ENCODE measurements at regions not wholly inside any gene's neighbourhood (a gene's known extent, or its start where the extent isn't known, plus 50 kb on each side); places are given as distances from the start of the nearest gene placed in this dataset.

- DNase-seq, result no peak
Observed at GRCh38 chr16:51442141-51442870, 291.2 kb upstream of the SALL1 start.

GRCh38 chr16:51440131-51440889, 289.2 kb upstream of the SALL1 start:
- DNase-seq, result no peak

GRCh38 chr16:51439271-51439670, 288.2 kb upstream of the SALL1 start:
- DNase-seq, result no peak

GRCh38 chr16:51436742-51437141, 285.7 kb upstream of the SALL1 start:
- no peak for DNase-seq

GRCh38 chr16:51434567-51435198, 283.6 kb upstream of the SALL1 start:
- no peak for DNase-seq

- DNase-seq, result no peak
Observed at GRCh38 chr16:51433599-51433998, 282.5 kb upstream of the SALL1 start.

GRCh38 chr16:51431517-51432241, 280.6 kb upstream of the SALL1 start:
- no peak for DNase-seq

- no peak for DNase-seq
Observed at GRCh38 chr16:51430716-51431369, 279.8 kb upstream of the SALL1 start.

GRCh38 chr16:51429041-51429440, 278.0 kb upstream of the SALL1 start:
- no peak for DNase-seq

GRCh38 chr16:51427085-51427484, 276.0 kb upstream of the SALL1 start:
- no peak for DNase-seq

GRCh38 chr16:51426276-51426675, 275.2 kb upstream of the SALL1 start:
- no peak for DNase-seq

GRCh38 chr16:51420247-51420646, 269.2 kb upstream of the SALL1 start:
- no peak for DNase-seq

GRCh38 chr16:51419768-51420167, 268.7 kb upstream of the SALL1 start:
- no peak for DNase-seq

GRCh38 chr16:51418258-51418657, 267.2 kb upstream of the SALL1 start:
- DNase-seq, result no peak

GRCh38 chr16:51416926-51417325, 265.9 kb upstream of the SALL1 start:
- DNase-seq, result no peak

- DNase-seq, result no peak
Observed at GRCh38 chr16:51410125-51410524, 259.1 kb upstream of the SALL1 start.

GRCh38 chr16:51409001-51409675, 258.1 kb upstream of the SALL1 start:
- no peak for DNase-seq

GRCh38 chr16:51408357-51408756, 257.3 kb upstream of the SALL1 start:
- no peak for DNase-seq

GRCh38 chr16:51407921-51408320, 256.9 kb upstream of the SALL1 start:
- no peak for DNase-seq

- no peak for DNase-seq
Observed at GRCh38 chr16:51407199-51407598, 256.1 kb upstream of the SALL1 start.

- no peak for DNase-seq
Observed at GRCh38 chr16:51405361-51405760, 254.3 kb upstream of the SALL1 start.

GRCh38 chr16:51404386-51404785, 253.3 kb upstream of the SALL1 start:
- DNase-seq, result no peak
